ENCODE measurements at regions not wholly inside any gene's neighbourhood (a gene's known extent, or its start where the extent isn't known, plus 50 kb on each side); places are given as distances from the start of the nearest gene placed in this dataset.

- no peak overlapping the region for H3K4me3 ChIP-seq (ENCODE audit: low read depth, low read length)
- no peak for TF ChIP-seq CTCF (IDR thresholded peaks at IDR 0.05; ENCODE audit: borderline replicate concordance, insufficient read depth, low read depth, low read length)
Measured at GRCh38 chr6:4615231-4615630, 161.0 kb upstream of the CDYL start.

- no peak overlapping the region for H3K4me3 ChIP-seq (ENCODE audit: low read depth, low read length)
- TF ChIP-seq CTCF (IDR thresholded peaks at IDR 0.05; ENCODE audit: borderline replicate concordance, insufficient read depth, low read depth, low read length) = no peak
Measured at GRCh38 chr6:4614637-4615036, 161.6 kb upstream of the CDYL start.

GRCh38 chr6:4613795-4614194 lies 162.4 kb upstream of the CDYL start:
- no peak for TF ChIP-seq CTCF (IDR thresholded peaks at IDR 0.05; ENCODE audit: borderline replicate concordance, insufficient read depth, low read depth, low read length)
- no peak overlapping the region for H3K4me3 ChIP-seq (ENCODE audit: low read depth, low read length)

- no peak overlapping the region for H3K4me3 ChIP-seq (ENCODE audit: low read depth, low read length)
- no peak for TF ChIP-seq CTCF (IDR thresholded peaks at IDR 0.05; ENCODE audit: borderline replicate concordance, insufficient read depth, low read depth, low read length)
Measured at GRCh38 chr6:4613381-4613780, 162.8 kb upstream of the CDYL start.

GRCh38 chr6:4612636-4613171 lies 163.5 kb upstream of the CDYL start:
- H3K4me3 ChIP-seq (ENCODE audit: low read depth, low read length) = no peak overlapping the region
- no peak for TF ChIP-seq CTCF (IDR thresholded peaks at IDR 0.05; ENCODE audit: borderline replicate concordance, insufficient read depth, low read depth, low read length)

- H3K4me3 ChIP-seq (ENCODE audit: low read depth, low read length) = no peak overlapping the region
- TF ChIP-seq CTCF (IDR thresholded peaks at IDR 0.05; ENCODE audit: borderline replicate concordance, insufficient read depth, low read depth, low read length) = no peak
Measured at GRCh38 chr6:4611429-4612129, 164.6 kb upstream of the CDYL start.

GRCh38 chr6:4610256-4610655 lies 165.9 kb upstream of the CDYL start:
- no peak for TF ChIP-seq CTCF (IDR thresholded peaks at IDR 0.05; ENCODE audit: borderline replicate concordance, insufficient read depth, low read depth, low read length)
- H3K4me3 ChIP-seq (ENCODE audit: low read depth, low read length) = no peak overlapping the region

Measured in GM12875 (cell line).